Right lung (tissue), 2 donors: ENCODE measurements at regions not wholly inside any gene's neighbourhood (a gene's known extent, or its start where the extent isn't known, plus 50 kb on each side); places are given as distances from the start of the nearest gene placed in this dataset.
"Not testable (repeated sequence)": the region's sequence is repeated elsewhere in the genome, so short reads cannot be mapped to it uniquely, and the experiment has no call there.

Experiments used
- DNase-seq, 2 donors: peaks; one replicate each; pipeline ENCODE4 v3.0.0-alpha.2; 2013

- not testable (repeated sequence) for DNase-seq
Measured at GRCh38 chr2:152273732-152274260, 61.2 kb upstream of the FMNL2 start.

DNA sequence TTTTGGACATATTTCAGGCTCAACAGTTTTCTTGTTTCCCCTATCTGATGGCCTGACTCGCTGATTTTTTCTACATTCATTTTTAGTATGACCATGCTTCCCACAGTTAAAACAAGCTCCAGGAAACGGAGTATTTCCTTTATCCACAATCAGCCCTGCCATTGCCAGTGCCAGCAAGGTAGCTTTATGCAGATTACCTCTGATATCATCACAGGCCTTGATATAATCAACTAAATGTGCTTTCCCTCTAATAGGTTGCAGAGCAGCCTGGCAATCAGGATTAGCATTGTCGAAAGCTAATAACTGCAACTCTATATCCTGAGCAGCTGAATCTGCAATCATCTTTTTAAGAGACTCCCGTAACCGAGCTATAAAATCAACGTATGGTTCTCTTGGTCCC lies 57.1 kb upstream of the FMNL2 start:
- not testable (repeated sequence) for DNase-seq

DNA sequence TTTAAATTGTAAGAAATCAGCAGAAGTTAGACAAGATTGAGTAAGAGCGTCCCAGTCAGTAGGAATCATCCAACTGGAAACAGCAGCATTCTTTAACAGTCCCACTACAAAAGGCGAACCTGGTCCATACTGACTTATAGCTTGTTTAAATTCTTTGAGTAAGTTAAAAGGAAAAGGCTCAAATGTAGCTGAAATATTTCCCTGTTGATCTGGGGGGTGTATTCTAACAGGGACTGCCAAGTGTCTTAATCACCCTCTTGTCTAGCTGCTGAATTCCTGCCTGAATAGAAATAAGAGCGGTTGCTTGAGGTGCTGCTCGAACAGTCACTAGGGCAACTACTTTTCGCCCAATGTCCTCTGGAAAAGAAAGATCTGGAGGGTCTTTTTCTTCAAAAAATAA lies 56.4 kb upstream of the FMNL2 start:
- DNase-seq, result no peak

GRCh38 chr2:152279367-152279766 lies 55.6 kb upstream of the FMNL2 start:
- not testable (repeated sequence) for DNase-seq

GRCh38 chr2:152280780-152281179 lies 54.2 kb upstream of the FMNL2 start:
- no peak for DNase-seq

GRCh38 chr2:152283392-152283791 lies 51.6 kb upstream of the FMNL2 start:
- no peak for DNase-seq

DNA sequence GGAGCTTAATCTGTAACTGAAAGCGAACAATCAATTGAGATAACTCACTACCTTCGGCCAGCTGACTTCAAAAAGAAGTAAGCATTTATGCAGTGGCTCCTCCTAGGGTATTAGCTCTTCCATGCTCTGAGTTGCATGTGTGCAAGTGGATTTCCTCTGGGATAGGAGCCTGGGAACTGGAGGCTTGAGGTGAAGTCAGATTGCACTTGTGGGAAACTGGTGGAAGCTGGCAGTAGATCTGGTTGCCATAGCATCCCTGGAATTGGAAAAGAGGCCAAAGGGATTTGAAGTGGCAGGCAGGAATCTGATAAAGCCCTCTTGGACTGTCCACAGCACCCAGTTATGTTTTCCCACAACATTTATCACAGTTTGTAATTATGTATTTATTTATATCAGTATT lies 50.6 kb upstream of the FMNL2 start:
- DNase-seq, result no peak
